ENCODE measurements at regions not wholly inside any gene's neighbourhood (a gene's known extent, or its start where the extent isn't known, plus 50 kb on each side); places are given as distances from the start of the nearest gene placed in this dataset.
"Not testable (repeated sequence)": the region's sequence is repeated elsewhere in the genome, so short reads cannot be mapped to it uniquely, and the experiment has no call there.

GRCh38 chr5:14942212-14942611, 70.6 kb upstream of the ANKH start:
- DNase-seq (ENCODE audit: low read depth): no peak

DNA sequence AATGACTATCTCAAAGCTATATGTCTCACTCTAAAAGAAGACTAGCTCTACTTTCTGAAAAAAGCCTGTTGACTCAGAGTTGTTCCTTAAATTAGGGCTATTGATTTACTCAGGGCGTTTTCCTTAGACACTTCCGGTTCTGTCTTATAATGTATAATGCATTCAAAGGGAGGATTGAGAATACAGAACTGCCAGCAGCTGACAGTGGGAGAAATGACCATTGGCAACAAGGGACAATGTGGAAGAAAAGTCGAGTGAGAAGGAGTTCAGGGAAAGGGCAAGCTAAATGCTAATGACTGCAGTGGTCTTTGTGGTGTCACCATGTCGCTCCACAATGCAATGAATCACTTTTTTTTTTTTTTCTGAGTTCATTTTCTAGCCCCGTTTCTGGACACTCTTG, 65.7 kb upstream of the ANKH start:
- DNase-seq (ENCODE audit: low read depth): no peak

DNA sequence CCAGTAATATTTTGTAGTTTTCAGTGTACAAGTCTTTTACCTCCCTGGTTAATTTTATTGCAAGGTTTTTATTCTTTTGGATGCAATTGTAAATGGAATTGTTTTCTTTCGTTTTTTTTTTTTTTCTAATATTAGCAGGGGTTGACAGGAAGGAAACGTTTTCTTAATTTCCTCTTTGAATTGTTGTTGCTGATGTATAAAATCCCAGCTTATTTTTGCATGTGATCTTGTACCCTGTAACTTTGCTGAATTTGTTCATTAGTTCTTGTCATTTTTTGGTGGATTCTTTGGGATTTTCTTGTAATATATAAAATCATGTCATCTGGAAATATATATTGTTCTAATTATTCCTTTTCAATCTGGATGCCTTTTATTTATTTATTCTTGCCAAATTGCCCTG, 65.0 kb upstream of the ANKH start:
- DNase-seq (ENCODE audit: low read depth): no peak

GRCh38 chr5:14935341-14935740, 63.8 kb upstream of the ANKH start:
- DNase-seq (ENCODE audit: low read depth): no peak

GRCh38 chr5:14932902-14933469, 61.4 kb upstream of the ANKH start:
- no peak for DNase-seq (ENCODE audit: low read depth)

DNA sequence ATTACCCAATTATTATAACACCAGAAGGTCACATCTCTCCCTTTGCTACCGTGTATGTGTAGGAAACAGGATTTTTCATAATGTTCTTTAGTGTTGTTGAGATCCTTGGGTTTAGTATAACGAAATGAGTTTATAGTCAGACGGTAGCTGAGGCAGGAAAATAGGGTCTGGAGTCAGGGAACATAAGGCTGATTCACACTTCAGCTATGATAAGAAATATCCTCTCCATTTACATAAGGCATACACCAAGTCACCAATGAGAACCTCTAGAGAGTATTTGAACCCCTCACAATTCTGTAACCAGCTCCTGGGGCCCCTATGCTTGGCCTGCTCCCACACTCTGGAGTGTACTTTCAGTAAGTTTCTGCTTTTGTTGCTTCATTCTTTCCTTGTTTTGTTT, 58.9 kb upstream of the ANKH start:
- DNase-seq (ENCODE audit: low read depth): no peak

- no peak for DNase-seq (ENCODE audit: low read depth)
Measured at GRCh38 chr5:14929293-14930065, 57.9 kb upstream of the ANKH start.

- DNase-seq (ENCODE audit: low read depth): no peak
Measured at GRCh38 chr5:14928661-14929060, 57.1 kb upstream of the ANKH start.

DNA sequence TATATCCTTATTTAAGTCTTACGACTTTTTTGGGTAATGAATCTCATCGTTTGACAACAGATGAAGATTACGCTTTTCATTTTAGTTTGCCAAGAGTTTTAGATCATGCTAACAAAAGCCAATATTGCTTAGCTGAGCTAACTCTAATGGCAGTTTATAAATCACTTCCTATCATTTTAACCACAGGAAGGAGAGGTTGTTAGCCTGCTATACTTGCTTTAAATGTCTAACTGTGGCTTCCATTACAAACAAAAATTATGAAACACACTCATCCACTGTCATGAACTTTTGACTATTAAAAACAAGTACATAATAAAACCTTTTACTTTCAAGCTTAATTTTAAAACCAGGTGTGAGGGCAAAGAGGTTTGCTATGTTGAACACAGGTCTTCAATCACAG, 53.7 kb upstream of the ANKH start:
- DNase-seq (ENCODE audit: low read depth): no peak

GRCh38 chr5:14922952-14923351, 51.4 kb upstream of the ANKH start:
- DNase-seq (ENCODE audit: low read depth): not testable (repeated sequence)

DNA sequence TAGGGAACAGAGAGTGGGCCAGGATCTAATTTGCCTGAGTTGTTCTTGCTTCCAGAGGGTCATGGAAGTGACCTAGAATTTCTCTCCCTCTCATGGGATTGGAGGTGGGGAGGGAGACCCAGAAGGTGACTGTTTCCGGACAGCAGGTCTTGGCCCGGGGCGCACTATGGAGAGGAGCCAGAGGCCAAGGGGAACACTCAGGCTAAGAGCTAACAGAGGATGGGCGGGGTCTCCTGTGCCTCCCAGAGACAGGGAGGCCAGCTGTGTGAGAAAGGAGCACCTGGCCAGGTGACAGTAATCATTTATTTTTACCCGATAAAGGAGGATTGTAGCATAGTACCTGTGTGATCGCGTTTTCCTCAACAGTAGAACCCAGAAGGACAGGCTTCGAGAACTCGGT, 50.9 kb upstream of the ANKH start:
- DNase-seq (ENCODE audit: low read depth): no peak

Data from GM04503 (cell line).